ENCODE measurements at regions not wholly inside any gene's neighbourhood (a gene's known extent, or its start where the extent isn't known, plus 50 kb on each side); places are given as distances from the start of the nearest gene placed in this dataset.

- no peak overlapping the region for H3K27ac ChIP-seq
- no peak for TF ChIP-seq ZFX (IDR thresholded peaks at IDR 0.05)
- no peak for TF ChIP-seq CTCF (conservative IDR thresholded peaks at IDR 0.05)
Observed at GRCh38 chr4:147396105-147396504, 84.8 kb upstream of the EDNRA start.

- no peak overlapping the region for H3K27ac ChIP-seq
- TF ChIP-seq ZFX (IDR thresholded peaks at IDR 0.05), result no peak
- TF ChIP-seq CTCF (conservative IDR thresholded peaks at IDR 0.05), result no peak
Observed at GRCh38 chr4:147398556-147398955, 82.3 kb upstream of the EDNRA start.

- no peak for TF ChIP-seq CTCF (conservative IDR thresholded peaks at IDR 0.05)
- no peak for TF ChIP-seq ZFX (IDR thresholded peaks at IDR 0.05)
Observed at GRCh38 chr4:147400721-147401120, 80.2 kb upstream of the EDNRA start.

GRCh38 chr4:147401221-147401620 lies 79.7 kb upstream of the EDNRA start:
- TF ChIP-seq CTCF (conservative IDR thresholded peaks at IDR 0.05), result no peak
- TF ChIP-seq ZFX (IDR thresholded peaks at IDR 0.05), result no peak
- no peak overlapping the region for H3K27ac ChIP-seq

More at GRCh38 chr4:147400721-147401120, 80.2 kb upstream of the EDNRA start:
- H3K27ac ChIP-seq, result no peak overlapping the region

- TF ChIP-seq ZFX (IDR thresholded peaks at IDR 0.05), result no peak
- peak; percentile 44 for TF ChIP-seq CTCF (conservative IDR thresholded peaks at IDR 0.05)
- no peak overlapping the region for H3K27ac ChIP-seq
Observed at GRCh38 chr4:147407261-147408045, 73.4 kb upstream of the EDNRA start.

GRCh38 chr4:147408189-147408588 lies 72.7 kb upstream of the EDNRA start:
- TF ChIP-seq CTCF (conservative IDR thresholded peaks at IDR 0.05) (no peak), ZFX (IDR thresholded peaks at IDR 0.05) (no peak)
- no peak overlapping the region for H3K27ac ChIP-seq

- TF ChIP-seq ZFX (IDR thresholded peaks at IDR 0.05) (no peak), CTCF (conservative IDR thresholded peaks at IDR 0.05) (no peak)
- H3K27ac ChIP-seq, result no peak overlapping the region
Observed at GRCh38 chr4:147409350-147409749, 71.5 kb upstream of the EDNRA start.
